HG03045 (cell line): ENCODE measurements at regions not wholly inside any gene's neighbourhood (a gene's known extent, or its start where the extent isn't known, plus 50 kb on each side); places are given as distances from the start of the nearest gene placed in this dataset.
"Not testable (repeated sequence)": the region's sequence is repeated elsewhere in the genome, so short reads cannot be mapped to it uniquely, and the experiment has no call there.

ENCODE experiments used
- ATAC-seq: cut with Tn5 transposase; IDR thresholded peaks from one replicate; pipeline ENCODE4 v1.9.1; 2021; ENCODE audit warnings: mild to moderate bottlenecking, moderate library complexity; ENCODE audit not compliant: unreplicated experiment

- ATAC-seq, result not testable (repeated sequence)
Observed at GRCh38 chr16:88262858-88263563, 119.7 kb upstream of the ZNF469 start.

GRCh38 chr16:88263681-88264287 lies 119.0 kb upstream of the ZNF469 start:
- not testable (repeated sequence) for ATAC-seq

- peak; percentile 61 for ATAC-seq
Observed at GRCh38 chr16:88264641-88265285, 118.0 kb upstream of the ZNF469 start.

GRCh38 chr16:88265286-88265938 lies 117.3 kb upstream of the ZNF469 start:
- peak; percentile 20 for ATAC-seq

- not testable (repeated sequence) for ATAC-seq
Observed at GRCh38 chr16:88266036-88266435, 116.7 kb upstream of the ZNF469 start.

- ATAC-seq, result not testable (repeated sequence)
Observed at GRCh38 chr16:88266935-88267551, 115.7 kb upstream of the ZNF469 start.

GRCh38 chr16:88268186-88268970 lies 114.4 kb upstream of the ZNF469 start:
- not testable (repeated sequence) for ATAC-seq

GRCh38 chr16:88270171-88270790 lies 112.5 kb upstream of the ZNF469 start:
- not testable (repeated sequence) for ATAC-seq

- ATAC-seq, result not testable (repeated sequence)
Observed at GRCh38 chr16:88271296-88271695, 111.5 kb upstream of the ZNF469 start.

GRCh38 chr16:88271776-88272175 lies 111.0 kb upstream of the ZNF469 start:
- ATAC-seq, result not testable (repeated sequence)

GRCh38 chr16:88272437-88272836 lies 110.3 kb upstream of the ZNF469 start:
- ATAC-seq, result not testable (repeated sequence)

- not testable (repeated sequence) for ATAC-seq
Observed at GRCh38 chr16:88274126-88274750, 108.5 kb upstream of the ZNF469 start.

GRCh38 chr16:88274847-88275246 lies 107.9 kb upstream of the ZNF469 start:
- ATAC-seq, result no peak

GRCh38 chr16:88275336-88276122 lies 107.2 kb upstream of the ZNF469 start:
- ATAC-seq, result not testable (repeated sequence)

GRCh38 chr16:88276123-88276588 lies 106.6 kb upstream of the ZNF469 start:
- ATAC-seq, result not testable (repeated sequence)

- ATAC-seq, result no peak
Observed at GRCh38 chr16:88276591-88276990, 106.2 kb upstream of the ZNF469 start.

GRCh38 chr16:88279998-88280397 lies 102.8 kb upstream of the ZNF469 start:
- ATAC-seq, result no peak

- no peak for ATAC-seq
Observed at GRCh38 chr16:88281858-88282563, 100.7 kb upstream of the ZNF469 start.
